BLaER1 (cell line): ENCODE measurements at regions not wholly inside any gene's neighbourhood (a gene's known extent, or its start where the extent isn't known, plus 50 kb on each side); places are given as distances from the start of the nearest gene placed in this dataset.

ENCODE experiments used
- H3K27ac ChIP-seq: shearing (Covaris generic); formaldehyde crosslinking; 2 replicates; pipeline ENCODE4 v1.8.1; 2022
- H3K27me3 ChIP-seq: shearing (Covaris generic); formaldehyde crosslinking; 2 replicates; pipeline ENCODE4 v1.8.1; 2022
- H3K36me3 ChIP-seq: shearing (Covaris generic); formaldehyde crosslinking; 2 replicates; pipeline ENCODE4 v1.8.1; 2022
- H3K4me1 ChIP-seq: shearing (Covaris generic); formaldehyde crosslinking; 2 replicates; pipeline ENCODE4 v1.8.1; 2022
- H3K4me2 ChIP-seq: shearing (Covaris generic); formaldehyde crosslinking; 2 replicates; pipeline ENCODE4 v1.8.1; 2022
- H3K4me3 ChIP-seq: shearing (Covaris generic); formaldehyde crosslinking; 2 replicates; pipeline ENCODE4 v1.8.1; 2022
- H3K9ac ChIP-seq: shearing (Covaris generic); formaldehyde crosslinking; 2 replicates; pipeline ENCODE4 v1.8.1; 2022
- H3K9me3 ChIP-seq: shearing (Covaris generic); formaldehyde crosslinking; 2 replicates; pipeline ENCODE4 v1.8.1; 2022
- H4K20me1 ChIP-seq: shearing (Covaris generic); formaldehyde crosslinking; 2 replicates; pipeline ENCODE4 v1.8.1; 2022
- Cebpa-rat ChIP-seq: shearing (Covaris generic); IDR thresholded peaks from 2 replicates; pipeline ENCODE4 v1.8.1; 2022

DNA sequence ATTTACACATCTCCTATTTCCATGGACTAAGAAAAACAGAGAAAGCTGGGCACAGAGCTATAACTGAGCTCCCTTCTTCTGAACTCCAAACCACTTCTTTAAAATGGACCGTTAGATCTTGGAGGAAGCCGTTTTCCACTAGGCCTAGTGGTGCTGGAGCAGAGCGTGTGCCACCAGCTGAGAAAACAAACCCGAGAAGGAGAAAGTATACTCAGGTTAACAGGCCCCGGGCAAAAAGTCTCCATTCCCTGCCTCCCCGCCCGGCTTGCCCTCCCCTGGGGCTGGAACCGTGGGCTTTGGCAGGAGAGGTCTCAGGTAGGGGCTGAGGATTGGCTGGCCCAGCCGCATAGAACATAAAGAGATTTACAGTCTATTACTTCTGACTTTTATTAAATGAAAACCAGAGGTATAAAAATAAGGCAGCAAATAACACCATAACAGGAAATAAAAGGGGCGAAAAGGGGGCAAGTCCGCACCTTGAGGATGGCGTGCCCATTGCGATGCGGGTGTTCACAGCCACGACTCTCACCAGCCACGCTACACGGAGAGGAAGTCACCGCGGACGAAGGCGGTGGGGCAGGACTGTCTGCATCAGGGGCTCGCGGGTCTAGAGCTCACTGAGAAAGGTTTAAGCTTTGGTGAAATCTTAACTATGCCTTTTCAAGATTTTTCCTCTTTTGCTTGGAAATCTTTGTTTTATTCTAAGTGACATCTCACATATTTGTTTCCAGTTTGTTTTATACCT, 191.2 kb upstream of the GMDS start:
- Histone ChIP-seq H3K9me3 (no peaks in the 10 kb centered on the region), H3K4me2 (no peak overlapping the region), H3K27me3 (no peaks in the 10 kb centered on the region), H3K36me3 (no peaks in the 10 kb centered on the region), H4K20me1 (no peaks in the 10 kb centered on the region), H3K4me3 (no peak overlapping the region), H3K27ac (no peak overlapping the region), H3K4me1 (no peaks in the 10 kb centered on the region), H3K9ac (no peak overlapping the region)
- TF ChIP-seq Cebpa-rat, result no peak

DNA sequence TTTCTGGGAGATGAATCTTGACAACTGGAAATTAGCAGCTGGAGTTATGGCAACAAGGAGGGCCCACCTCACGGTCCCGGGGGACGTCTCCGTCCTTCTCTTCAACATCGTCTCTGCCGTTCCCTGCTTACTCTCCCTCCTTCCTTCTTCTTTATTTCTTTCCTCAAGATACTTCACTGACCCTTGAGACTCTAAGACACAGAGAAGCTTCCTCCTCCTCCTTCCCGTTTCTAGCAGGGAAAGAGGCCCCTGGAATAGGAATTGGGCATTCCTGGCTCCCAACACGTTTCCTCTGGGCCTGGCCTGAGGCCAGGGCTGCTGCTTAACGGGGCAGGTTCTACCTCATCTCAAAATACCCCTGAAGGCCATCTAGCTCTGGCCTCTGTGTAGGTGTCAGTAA, 189.9 kb upstream of the GMDS start:
- no peak overlapping the region for H3K4me3 ChIP-seq
- TF ChIP-seq Cebpa-rat, result no peak
- no peak overlapping the region for H3K27ac ChIP-seq
- no peaks in the 10 kb centered on the region for H3K4me1 ChIP-seq
- H4K20me1 ChIP-seq, result no peaks in the 10 kb centered on the region
- H3K9me3 ChIP-seq, result no peaks in the 10 kb centered on the region
- no peak overlapping the region for H3K9ac ChIP-seq
- no peaks in the 10 kb centered on the region for H3K36me3 ChIP-seq
- H3K27me3 ChIP-seq, result no peaks in the 10 kb centered on the region
- no peak overlapping the region for H3K4me2 ChIP-seq

DNA sequence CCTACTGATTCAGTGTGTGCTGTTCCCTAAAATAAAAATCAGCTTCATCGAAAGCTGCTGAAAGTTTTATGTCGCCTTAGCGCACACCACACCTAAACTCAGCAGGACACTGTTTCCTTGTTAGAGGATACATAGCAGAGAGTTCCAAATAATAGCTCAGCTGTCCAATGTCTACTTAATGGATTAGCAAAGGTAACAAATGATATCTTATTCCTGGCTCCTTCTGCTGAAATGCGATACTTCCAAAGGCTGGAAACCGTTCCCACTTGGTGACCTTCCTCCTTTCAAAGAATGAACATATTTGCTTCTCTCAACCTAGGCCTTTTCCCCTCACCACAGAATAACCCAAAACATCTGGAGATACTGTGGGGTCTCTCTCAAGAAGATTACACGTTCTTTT, 189.5 kb upstream of the GMDS start:
- no peaks in the 10 kb centered on the region for H4K20me1 ChIP-seq
- no peak overlapping the region for H3K9ac ChIP-seq
- H3K9me3 ChIP-seq, result no peaks in the 10 kb centered on the region
- H3K4me3 ChIP-seq, result no peak overlapping the region
- no peak for TF ChIP-seq Cebpa-rat
- no peak overlapping the region for H3K27ac ChIP-seq
- H3K36me3 ChIP-seq, result no peaks in the 10 kb centered on the region
- no peaks in the 10 kb centered on the region for H3K4me1 ChIP-seq
- H3K4me2 ChIP-seq, result no peak overlapping the region
- no peaks in the 10 kb centered on the region for H3K27me3 ChIP-seq

DNA sequence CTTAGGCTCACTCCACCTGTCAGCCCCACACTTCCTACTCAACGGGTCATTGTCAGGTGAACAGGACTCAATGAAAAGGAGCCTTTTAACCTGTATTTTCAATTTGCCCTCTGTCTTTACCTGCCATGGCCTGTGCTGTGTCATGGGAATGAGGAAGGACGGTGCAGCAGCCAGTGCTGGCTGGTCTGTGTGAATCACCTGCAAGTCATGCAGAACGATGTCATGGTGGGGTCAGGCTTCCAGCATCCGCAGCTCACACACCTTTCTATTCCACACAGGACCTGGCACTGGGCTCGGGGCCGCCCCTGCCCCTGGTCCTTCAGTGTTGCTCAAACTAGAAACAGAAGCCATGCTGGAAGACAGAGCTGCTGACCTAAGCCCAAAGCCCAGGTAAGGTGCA, 188.7 kb upstream of the GMDS start:
- H3K4me1 ChIP-seq, result no peaks in the 10 kb centered on the region
- no peaks in the 10 kb centered on the region for H3K36me3 ChIP-seq
- H3K27ac ChIP-seq, result no peak overlapping the region
- no peak overlapping the region for H3K4me3 ChIP-seq
- H3K9ac ChIP-seq, result no peak overlapping the region
- no peak overlapping the region for H3K4me2 ChIP-seq
- no peaks in the 10 kb centered on the region for H3K27me3 ChIP-seq
- no peak for TF ChIP-seq Cebpa-rat
- no peaks in the 10 kb centered on the region for H4K20me1 ChIP-seq
- no peaks in the 10 kb centered on the region for H3K9me3 ChIP-seq

DNA sequence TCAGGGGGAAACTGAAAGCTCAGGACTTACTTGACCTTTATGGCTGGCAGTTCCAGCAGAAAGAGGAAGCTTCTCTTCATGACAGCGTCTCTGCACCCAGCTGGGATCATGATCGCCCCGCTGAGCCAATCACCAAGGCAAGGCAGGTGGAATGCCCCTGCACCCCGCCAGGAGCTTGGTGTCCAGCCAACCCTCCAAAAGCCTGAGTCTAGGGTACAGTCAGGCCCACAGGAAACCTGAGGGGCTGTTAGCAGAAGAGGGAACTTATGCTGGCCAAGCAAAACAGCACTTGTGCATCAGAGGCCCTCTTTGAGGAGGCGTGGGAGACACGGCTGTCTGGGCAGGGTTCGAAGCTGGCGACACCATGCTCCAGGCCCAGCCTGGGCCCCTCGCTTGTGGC, 188.3 kb upstream of the GMDS start:
- Histone ChIP-seq H3K27ac (no peak overlapping the region), H3K4me3 (no peak overlapping the region), H4K20me1 (no peaks in the 10 kb centered on the region), H3K9me3 (no peaks in the 10 kb centered on the region), H3K27me3 (no peaks in the 10 kb centered on the region), H3K36me3 (no peaks in the 10 kb centered on the region), H3K4me1 (no peaks in the 10 kb centered on the region), H3K9ac (no peak overlapping the region), H3K4me2 (no peak overlapping the region)
- no peak for TF ChIP-seq Cebpa-rat

DNA sequence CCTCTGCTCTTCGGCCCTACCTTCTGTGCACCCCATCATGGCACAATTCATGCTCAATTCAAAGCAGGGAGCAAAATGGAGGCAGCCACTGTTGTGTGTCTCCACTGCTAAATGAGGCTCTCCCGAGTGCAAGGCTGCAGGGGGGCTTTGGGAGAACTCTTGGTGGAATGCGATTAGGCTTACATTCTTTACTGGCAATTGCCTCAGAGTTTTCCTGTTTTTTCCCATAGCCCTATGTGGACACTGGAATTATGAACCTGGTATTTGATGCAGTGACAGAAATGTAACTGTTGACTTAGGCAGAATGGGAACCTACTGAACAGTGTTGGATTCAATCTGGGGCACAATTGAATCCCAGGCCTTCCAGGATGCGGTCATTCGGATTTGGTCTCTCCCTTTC, 187.9 kb upstream of the GMDS start:
- Histone ChIP-seq H3K4me1 (no peaks in the 10 kb centered on the region), H3K4me3 (no peak overlapping the region), H3K27ac (no peak overlapping the region), H3K4me2 (no peak overlapping the region), H3K27me3 (no peaks in the 10 kb centered on the region), H3K9me3 (no peaks in the 10 kb centered on the region), H3K9ac (no peak overlapping the region), H4K20me1 (no peaks in the 10 kb centered on the region), H3K36me3 (no peaks in the 10 kb centered on the region)
- TF ChIP-seq Cebpa-rat, result no peak

DNA sequence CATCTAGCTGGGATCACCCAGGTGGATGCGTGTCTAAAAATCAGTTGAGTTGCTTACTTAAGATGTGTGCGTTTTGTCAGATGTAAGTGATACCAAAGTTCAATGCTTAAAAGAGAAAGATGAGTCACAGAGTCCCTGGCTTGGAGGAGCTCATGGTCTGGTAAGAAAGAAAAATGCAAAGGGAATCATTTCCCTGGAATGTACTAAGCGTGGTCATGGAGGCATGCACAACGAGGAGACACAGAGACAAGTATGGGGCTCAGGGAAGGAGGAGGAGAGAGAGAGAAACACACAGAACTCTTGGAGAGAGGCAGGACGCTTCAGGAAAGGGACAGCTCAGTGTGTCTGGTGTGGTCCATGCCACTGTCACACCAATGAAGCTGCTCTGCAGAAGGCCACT, 186.9 kb upstream of the GMDS start:
- Histone ChIP-seq H3K4me1 (no peaks in the 10 kb centered on the region), H3K9me3 (no peaks in the 10 kb centered on the region), H3K4me3 (no peak overlapping the region), H3K9ac (no peak overlapping the region), H4K20me1 (no peaks in the 10 kb centered on the region), H3K27ac (no peak overlapping the region), H3K36me3 (no peaks in the 10 kb centered on the region), H3K27me3 (no peaks in the 10 kb centered on the region), H3K4me2 (no peak overlapping the region)
- TF ChIP-seq Cebpa-rat, result no peak

DNA sequence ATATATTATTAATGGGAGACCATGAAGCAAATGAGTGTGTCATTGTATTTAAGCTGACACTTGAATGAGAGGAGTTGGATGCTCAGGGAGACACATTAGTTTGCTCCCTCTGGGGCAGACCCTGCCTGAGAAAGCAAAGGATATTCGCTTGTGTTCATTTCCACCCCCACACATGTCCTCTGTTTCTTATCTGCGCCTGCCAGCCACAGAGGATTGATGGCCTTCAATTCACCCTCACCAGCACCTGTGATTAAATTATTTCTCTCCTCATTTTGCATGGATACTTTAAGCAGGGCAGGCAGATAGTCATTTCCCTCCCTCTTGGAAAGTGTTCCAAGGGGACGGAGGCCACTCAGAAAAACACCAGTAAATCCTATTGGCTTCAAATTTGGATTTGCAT, 185.2 kb upstream of the GMDS start:
- H3K4me1 ChIP-seq, result no peaks in the 10 kb centered on the region
- H3K27ac ChIP-seq, result no peak overlapping the region
- no peaks in the 10 kb centered on the region for H3K9me3 ChIP-seq
- no peak overlapping the region for H3K4me2 ChIP-seq
- no peaks in the 10 kb centered on the region for H3K36me3 ChIP-seq
- H3K4me3 ChIP-seq, result no peak overlapping the region
- H3K9ac ChIP-seq, result no peak overlapping the region
- H3K27me3 ChIP-seq, result no peaks in the 10 kb centered on the region
- H4K20me1 ChIP-seq, result no peaks in the 10 kb centered on the region
- TF ChIP-seq Cebpa-rat, result no peak

DNA sequence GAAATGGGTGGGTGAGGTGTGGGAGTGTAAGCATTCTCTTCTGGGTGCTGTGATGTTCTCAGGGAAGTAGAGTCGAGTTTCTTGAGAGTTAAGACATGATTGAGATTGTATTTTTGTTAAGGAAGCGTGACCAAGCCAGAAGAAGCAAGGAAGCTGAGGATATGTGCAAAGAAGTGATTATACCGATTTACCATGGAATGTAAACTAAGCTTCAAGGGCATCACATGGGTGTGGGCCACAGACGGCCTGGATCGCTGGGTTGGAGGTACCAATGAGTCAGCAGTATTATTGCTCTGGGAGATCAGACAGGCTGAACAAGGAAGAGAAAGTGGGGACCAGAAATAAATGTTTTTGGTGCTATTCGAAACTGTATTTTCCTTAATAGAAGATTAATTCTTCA, 184.1 kb upstream of the GMDS start:
- H3K27me3 ChIP-seq, result no peaks in the 10 kb centered on the region
- no peak overlapping the region for H3K9ac ChIP-seq
- no peak overlapping the region for H3K4me2 ChIP-seq
- H3K27ac ChIP-seq, result no peak overlapping the region
- no peaks in the 10 kb centered on the region for H3K9me3 ChIP-seq
- no peak for TF ChIP-seq Cebpa-rat
- no peaks in the 10 kb centered on the region for H4K20me1 ChIP-seq
- no peaks in the 10 kb centered on the region for H3K36me3 ChIP-seq
- no peaks in the 10 kb centered on the region for H3K4me1 ChIP-seq
- H3K4me3 ChIP-seq, result no peak overlapping the region

DNA sequence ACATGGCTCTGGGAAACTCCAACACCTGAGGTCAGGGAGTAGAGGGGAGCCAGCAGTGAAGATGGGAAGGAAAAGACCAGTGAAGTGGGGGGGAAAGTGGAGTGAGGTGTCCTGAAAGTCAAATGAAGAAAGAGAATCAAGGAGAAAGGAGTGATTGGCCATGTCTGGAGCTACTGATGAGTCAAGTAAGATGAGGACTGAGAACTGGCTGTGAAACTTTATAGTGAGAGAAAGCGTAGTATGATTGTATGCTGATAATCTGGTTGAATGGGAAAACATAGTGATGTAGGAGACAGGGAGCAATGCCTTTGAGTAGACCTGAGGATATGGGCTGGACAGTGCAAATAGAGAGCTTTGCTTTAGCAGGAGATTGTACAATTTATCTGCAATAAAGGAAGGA, 183.6 kb upstream of the GMDS start:
- Histone ChIP-seq H3K9me3 (no peaks in the 10 kb centered on the region), H3K9ac (no peak overlapping the region), H3K4me2 (no peak overlapping the region), H3K27me3 (no peaks in the 10 kb centered on the region), H3K4me3 (no peak overlapping the region), H3K36me3 (no peaks in the 10 kb centered on the region), H3K4me1 (no peaks in the 10 kb centered on the region), H4K20me1 (no peaks in the 10 kb centered on the region), H3K27ac (no peak overlapping the region)
- TF ChIP-seq Cebpa-rat, result no peak
